ENCODE measurements at regions not wholly inside any gene's neighbourhood (a gene's known extent, or its start where the extent isn't known, plus 50 kb on each side); places are given as distances from the start of the nearest gene placed in this dataset.
A peak's percentile ranks its signal among the peaks of the same experiment; 100 is the strongest.

DNA sequence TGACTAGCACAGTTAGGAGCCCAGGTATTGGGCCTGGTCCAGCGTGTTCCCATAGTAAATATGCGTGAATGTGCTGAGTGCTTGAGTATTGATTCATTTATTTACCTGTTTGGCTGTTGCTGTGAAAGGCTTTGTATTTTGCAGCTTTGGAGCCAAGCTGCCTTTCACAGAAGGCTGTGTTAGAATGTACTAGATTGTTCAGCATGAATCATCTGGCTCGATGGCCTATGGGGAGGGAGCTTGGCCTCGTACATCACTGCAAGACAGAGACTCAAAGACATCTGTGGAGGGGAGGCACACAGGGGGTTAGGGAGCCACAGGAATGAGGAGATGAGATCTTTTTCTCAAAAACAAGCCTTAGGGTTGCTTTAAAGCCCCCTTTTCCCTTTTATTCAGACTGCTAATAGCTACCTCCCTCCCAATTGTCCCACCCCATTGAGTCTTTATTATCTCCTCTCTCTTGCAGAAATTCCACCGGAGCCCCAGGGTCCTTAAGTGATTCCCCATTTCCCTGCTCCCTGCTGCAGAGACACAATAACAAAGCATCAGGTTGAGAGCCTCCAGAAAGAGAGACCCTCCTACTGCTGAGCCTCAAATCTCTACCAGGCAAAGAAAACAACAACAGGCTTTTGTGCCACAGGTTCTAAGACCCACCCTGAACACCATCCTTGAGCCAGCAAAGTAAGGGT, 307.2 kb downstream of the ABCC12 start:
- FAIRE-seq (peak; percentile 93), DNase-seq (ENCODE audit: low read depth, low spot score) (peak; percentile 59)
- H3K4me2 ChIP-seq (ENCODE audit: control insufficient read depth, extremely low read depth, insufficient read depth, low read depth, low read length) = peak overlapping the region; percentile 59
- H3K9ac ChIP-seq (ENCODE audit: control insufficient read depth, extremely low read depth, insufficient read depth, low read length) = no peak overlapping the region
- no peaks in the 10 kb centered on the region for H3K36me3 ChIP-seq (ENCODE audit: control insufficient read depth in 2 of 2, extremely low read depth in 1 of 2, insufficient read depth in 2 of 2, low read length in 2 of 2)
- H3K9me1 ChIP-seq (ENCODE audit: control insufficient read depth, extremely low read depth, insufficient read depth, low read length) = no peaks in the 10 kb centered on the region
- TF ChIP-seq, protein P1, sequence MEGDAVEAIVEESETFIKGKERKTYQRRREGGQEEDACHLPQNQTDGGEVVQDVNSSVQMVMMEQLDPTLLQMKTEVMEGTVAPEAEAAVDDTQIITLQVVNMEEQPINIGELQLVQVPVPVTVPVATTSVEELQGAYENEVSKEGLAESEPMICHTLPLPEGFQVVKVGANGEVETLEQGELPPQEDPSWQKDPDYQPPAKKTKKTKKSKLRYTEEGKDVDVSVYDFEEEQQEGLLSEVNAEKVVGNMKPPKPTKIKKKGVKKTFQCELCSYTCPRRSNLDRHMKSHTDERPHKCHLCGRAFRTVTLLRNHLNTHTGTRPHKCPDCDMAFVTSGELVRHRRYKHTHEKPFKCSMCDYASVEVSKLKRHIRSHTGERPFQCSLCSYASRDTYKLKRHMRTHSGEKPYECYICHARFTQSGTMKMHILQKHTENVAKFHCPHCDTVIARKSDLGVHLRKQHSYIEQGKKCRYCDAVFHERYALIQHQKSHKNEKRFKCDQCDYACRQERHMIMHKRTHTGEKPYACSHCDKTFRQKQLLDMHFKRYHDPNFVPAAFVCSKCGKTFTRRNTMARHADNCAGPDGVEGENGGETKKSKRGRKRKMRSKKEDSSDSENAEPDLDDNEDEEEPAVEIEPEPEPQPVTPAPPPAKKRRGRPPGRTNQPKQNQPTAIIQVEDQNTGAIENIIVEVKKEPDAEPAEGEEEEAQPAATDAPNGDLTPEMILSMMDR (optimal IDR thresholded peaks at IDR 0.05 in 1 of 3, IDR thresholded peaks at IDR 0.05 in 1 of 3, conservative IDR thresholded peaks at IDR 0.05 in 1 of 3; ENCODE audit: extremely low read depth in 1 of 3, insufficient read depth in 2 of 3, low read length in 3 of 3) = no peak
- TF ChIP-seq EZH2 (IDR thresholded peaks at IDR 0.05; ENCODE audit: low read length) = no peak
- no peak overlapping the region for H3K4me3 ChIP-seq (ENCODE audit: control insufficient read depth in 2 of 3, extremely low read depth in 1 of 3, insufficient read depth in 2 of 3, low read depth in 1 of 3, low read length in 3 of 3)
- no peaks in the 10 kb centered on the region for H3K9me3 ChIP-seq (ENCODE audit: control insufficient read depth, low read depth, low read length)
- peak overlapping the region; percentile 92 for H3K27ac ChIP-seq (ENCODE audit: control insufficient read depth, insufficient read depth, low read length)
- H4K20me1 ChIP-seq (ENCODE audit: control insufficient read depth, extremely low read depth, insufficient read depth, low read length) = no peaks in the 10 kb centered on the region
- H3K4me1 ChIP-seq (ENCODE audit: control insufficient read depth, extremely low read depth, insufficient read depth, low read length) = peaks cover 30% of the 10 kb centered on the region
- H2AFZ ChIP-seq (ENCODE audit: control insufficient read depth, low read length) = peak overlapping the region; percentile 42
- dilution Hi-C loops (cut with MboI; ENCODE audit: extremely low pct_ligation_motif_present, low sequenced_read_pairs) = no loop called here
- no peaks in the 10 kb centered on the region for H3K27me3 ChIP-seq (ENCODE audit: control insufficient read depth, extremely low read depth, insufficient read depth, low read length)
- H3K79me2 ChIP-seq (ENCODE audit: control insufficient read depth, insufficient read depth, low read length) = no peaks in the 10 kb centered on the region

DNA sequence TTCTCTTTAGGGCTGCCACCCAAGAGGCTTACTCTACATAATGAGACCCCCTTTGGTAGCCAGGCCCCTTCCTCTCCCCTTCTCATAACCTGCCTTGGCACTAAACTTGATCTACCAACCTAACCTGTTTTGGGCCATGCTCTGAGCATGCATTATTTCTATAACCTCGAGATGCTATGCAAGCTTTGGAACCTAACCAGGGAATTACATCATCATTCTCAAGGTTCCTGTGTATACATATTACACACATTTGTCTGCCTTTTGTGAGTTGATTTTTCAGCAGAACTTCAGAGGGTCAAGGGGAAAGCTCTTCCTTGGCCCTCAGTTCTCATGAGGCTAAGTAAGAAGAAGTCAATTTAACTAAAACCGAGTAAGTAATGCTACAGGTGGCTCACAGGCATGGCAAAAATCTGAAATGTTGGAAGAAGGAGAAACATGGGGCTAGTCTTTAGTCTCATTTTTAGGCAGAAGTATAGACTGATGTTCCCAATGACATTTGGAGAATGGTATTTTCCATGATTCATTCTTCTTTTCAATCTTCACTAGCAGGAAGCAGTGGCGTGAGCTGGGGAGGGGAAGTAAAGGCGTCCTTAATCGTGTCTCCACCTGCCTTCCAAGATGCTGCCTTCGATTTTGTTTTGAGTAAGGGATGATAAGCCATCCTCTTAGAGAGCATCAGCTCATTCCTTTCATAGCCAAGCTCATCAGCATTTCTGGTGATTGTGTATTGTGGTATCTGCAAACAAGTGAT, 308.4 kb downstream of the ABCC12 start:
- dilution Hi-C loops (cut with MboI; ENCODE audit: extremely low pct_ligation_motif_present, low sequenced_read_pairs) = no loop called here
- DNase-seq (ENCODE audit: low read depth, low spot score) (peak; percentile 92), FAIRE-seq (peak; percentile 92)
- Histone ChIP-seq H3K27me3 (ENCODE audit: control insufficient read depth, extremely low read depth, insufficient read depth, low read length) (no peaks in the 10 kb centered on the region), H3K4me1 (ENCODE audit: control insufficient read depth, extremely low read depth, insufficient read depth, low read length) (peaks cover 30% of the 10 kb centered on the region), H3K9me3 (ENCODE audit: control insufficient read depth, low read depth, low read length) (no peaks in the 10 kb centered on the region), H3K9me1 (ENCODE audit: control insufficient read depth, extremely low read depth, insufficient read depth, low read length) (no peaks in the 10 kb centered on the region), H3K36me3 (ENCODE audit: control insufficient read depth in 2 of 2, extremely low read depth in 1 of 2, insufficient read depth in 2 of 2, low read length in 2 of 2) (no peaks in the 10 kb centered on the region), H3K9ac (ENCODE audit: control insufficient read depth, extremely low read depth, insufficient read depth, low read length) (peak overlapping the region; percentile 51), H3K4me3 (ENCODE audit: control insufficient read depth in 2 of 3, extremely low read depth in 1 of 3, insufficient read depth in 2 of 3, low read depth in 1 of 3, low read length in 3 of 3) (peak overlapping the region in 2 of 3 experiments; percentile 19 to 48), H2AFZ (ENCODE audit: control insufficient read depth, low read length) (peak overlapping the region; percentile 83), H3K27ac (ENCODE audit: control insufficient read depth, insufficient read depth, low read length) (peak overlapping the region; percentile 92), H3K79me2 (ENCODE audit: control insufficient read depth, insufficient read depth, low read length) (no peaks in the 10 kb centered on the region), H4K20me1 (ENCODE audit: control insufficient read depth, extremely low read depth, insufficient read depth, low read length) (no peaks in the 10 kb centered on the region), H3K4me2 (ENCODE audit: control insufficient read depth, extremely low read depth, insufficient read depth, low read depth, low read length) (peak overlapping the region; percentile 81)
- TF ChIP-seq, protein P1 (optimal IDR thresholded peaks at IDR 0.05 in 1 of 3, IDR thresholded peaks at IDR 0.05 in 1 of 3, conservative IDR thresholded peaks at IDR 0.05 in 1 of 3; ENCODE audit: extremely low read depth in 1 of 3, insufficient read depth in 2 of 3, low read length in 3 of 3) = no peak
- TF ChIP-seq EZH2 (IDR thresholded peaks at IDR 0.05; ENCODE audit: low read length) = no peak
